ENCODE measurements at regions not wholly inside any gene's neighbourhood (a gene's known extent, or its start where the extent isn't known, plus 50 kb on each side); places are given as distances from the start of the nearest gene placed in this dataset.

DNA sequence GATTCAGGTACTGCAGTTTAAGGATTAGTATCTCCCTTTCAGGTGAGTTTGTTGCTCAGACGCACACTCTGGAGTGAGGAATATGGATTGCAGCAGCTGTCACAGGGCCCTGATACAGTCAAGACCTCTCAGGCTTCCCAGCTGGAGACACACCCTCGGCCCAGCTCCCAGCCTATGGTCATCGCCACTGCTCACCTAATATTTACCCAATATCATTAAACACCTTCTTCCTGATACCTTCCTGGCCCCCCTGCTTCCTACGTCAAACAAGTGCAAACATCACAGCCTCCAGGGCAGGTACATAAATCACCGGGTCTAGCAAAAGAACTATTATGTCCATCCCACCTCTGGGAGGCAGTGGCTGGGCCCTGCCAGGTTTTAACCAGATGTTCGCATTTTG is 213.3 kb downstream of the MN1 start (continued):
- TF ChIP-seq SP1 (IDR thresholded peaks at IDR 0.05; ENCODE audit: low read depth, low read length) = no peak

DNA sequence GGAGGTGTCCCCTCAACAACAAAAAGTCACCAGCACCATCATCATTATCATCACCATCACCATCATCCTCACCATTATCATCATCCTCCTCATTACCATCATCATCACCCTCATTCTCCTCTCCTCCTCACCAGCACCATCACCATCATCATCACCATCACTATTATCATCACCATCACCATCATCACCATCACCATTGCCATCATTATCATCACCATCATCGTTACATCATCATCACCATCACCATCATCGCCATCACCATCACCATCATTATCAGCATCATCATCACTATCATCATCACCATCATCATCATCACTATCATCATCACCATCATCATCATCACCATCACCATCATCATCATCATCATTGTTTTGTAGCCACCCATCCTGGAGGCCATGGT is 212.6 kb downstream of the MN1 start:
- Histone ChIP-seq H3K4me1 (replicated peaks in 1 of 4; ENCODE audit: control insufficient read depth in 3 of 4, insufficient read depth in 4 of 4, low read length in 3 of 4) (no peaks in the 10 kb centered on the region; a peak in 1 of 7 replicates), H4K91ac (replicated peaks; ENCODE audit: insufficient read length, low read length) (no peak overlapping the region), H3K18ac (ENCODE audit: extremely low read depth, low read length) (no peak overlapping the region), H2AK5ac (ENCODE audit: low read depth, low read length) (peak overlapping the region; percentile 89; the same call in 1 of the 2 replicates), H2BK20ac (ENCODE audit: low read length) (no peak overlapping the region), H2BK12ac (ENCODE audit: low read depth, low read length) (peak overlapping the region; percentile 23; the same call in 1 of the 2 replicates), H3K4ac (replicated peaks; ENCODE audit: insufficient read length, low read depth, low read length) (no peak overlapping the region), H3K9me3 (ENCODE audit: insufficient read depth in 2 of 2, low read depth in 1 of 2, low read length in 1 of 2) (no peaks in the 10 kb centered on the region), H3K23me2 (ENCODE audit: low read depth, low read length) (peaks cover 8% of the 10 kb centered on the region; the same call in 1 of the 2 replicates), H3K9ac (replicated peaks in 1 of 4; ENCODE audit: extremely low read depth in 1 of 4, low read depth in 3 of 4, low read length in 3 of 4) (no peak overlapping the region), H2AFZ (ENCODE audit: low read length) (no peak overlapping the region), H3K79me1 (ENCODE audit: low read depth, low read length) (no peaks in the 10 kb centered on the region), H4K20me1 (replicated peaks in 1 of 2; ENCODE audit: control insufficient read depth in 1 of 2, insufficient read depth in 2 of 2, low read length in 2 of 2) (peaks cover 0 to 3% of the 10 kb centered on the region in 2 experiments), H3K56ac (replicated peaks; ENCODE audit: insufficient read length, low read depth, low read length) (peak overlapping the region; percentile 89), H3K4me2 (ENCODE audit: insufficient read depth in 1 of 2, low read depth in 2 of 2, low read length in 2 of 2) (no peak overlapping the region), H4K8ac (ENCODE audit: extremely low read depth, insufficient read depth, low read length) (no peak overlapping the region), H4K5ac (ENCODE audit: insufficient read length, low read depth, low read length) (no peak overlapping the region), H3K36me3 (ENCODE audit: control insufficient read depth in 2 of 4, insufficient read depth in 4 of 4, low read length in 3 of 4) (no peaks in the 10 kb centered on the region), H3K27ac (ENCODE audit: low read depth, low read length) (no peak overlapping the region), H2BK5ac (ENCODE audit: low read depth, low read length) (no peak overlapping the region), H3K79me2 (ENCODE audit: control insufficient read depth in 1 of 2, insufficient read depth in 2 of 2, low read length in 2 of 2) (no peaks in the 10 kb centered on the region), H3K14ac (ENCODE audit: insufficient read length) (no peak overlapping the region), H3K4me3 (ENCODE audit: extremely low read depth in 1 of 4, insufficient read depth in 2 of 4, low read depth in 3 of 4, low read length in 4 of 4) (no peak overlapping the region), H3K23ac (ENCODE audit: insufficient read length) (no peak overlapping the region), H2BK120ac (replicated peaks; ENCODE audit: low read depth, low read length) (no peak overlapping the region), H3K27me3 (replicated peaks in 1 of 4; ENCODE audit: control insufficient read depth in 3 of 4, extremely low read depth in 1 of 4, insufficient read depth in 3 of 4, low read length in 3 of 4) (no peaks in the 10 kb centered on the region), H2BK15ac (ENCODE audit: low read length) (no peak overlapping the region)
- 97% methylated on average over 2 of the region's 2 CpGs; no CpG with 5 or more reads in 1 of the 2 experiments for WGBS, 2 experiments (ENCODE audit: extremely low coverage in 1 of 2, insufficient coverage in 1 of 2, insufficient read length in 1 of 2, insufficient replicate concordance in 2 of 2, low coverage in 1 of 2, low lambda C conversion rate in 2 of 2, missing lambda C conversion rate in 1 of 2)
- POLR2A ChIA-PET (ENCODE audit: partially characterized antibody) = no interaction called here
- FAIRE-seq (no peak), DNase-seq (ENCODE audit: low read depth in 1 of 2, low spot score in 2 of 2) (no peak)
- TF ChIP-seq, protein P1, sequence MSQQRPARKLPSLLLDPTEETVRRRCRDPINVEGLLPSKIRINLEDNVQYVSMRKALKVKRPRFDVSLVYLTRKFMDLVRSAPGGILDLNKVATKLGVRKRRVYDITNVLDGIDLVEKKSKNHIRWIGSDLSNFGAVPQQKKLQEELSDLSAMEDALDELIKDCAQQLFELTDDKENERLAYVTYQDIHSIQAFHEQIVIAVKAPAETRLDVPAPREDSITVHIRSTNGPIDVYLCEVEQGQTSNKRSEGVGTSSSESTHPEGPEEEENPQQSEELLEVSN (IDR thresholded peaks at IDR 0.05) = no peak
- TF ChIP-seq CTBP2 (IDR thresholded peaks at IDR 0.05; ENCODE audit: borderline replicate concordance, insufficient read depth, insufficient read length, low read length) (no peak), BACH1 (IDR thresholded peaks at IDR 0.05; ENCODE audit: low read length) (no peak), ZNF274 (IDR thresholded peaks at IDR 0.05; ENCODE audit: borderline replicate concordance, extremely low read depth, low read length) (no peak), SRF (IDR thresholded peaks at IDR 0.05; ENCODE audit: low read depth, low read length) (no peak)
- TF ChIP-seq, protein P2, sequence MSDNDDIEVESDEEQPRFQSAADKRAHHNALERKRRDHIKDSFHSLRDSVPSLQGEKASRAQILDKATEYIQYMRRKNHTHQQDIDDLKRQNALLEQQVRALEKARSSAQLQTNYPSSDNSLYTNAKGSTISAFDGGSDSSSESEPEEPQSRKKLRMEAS (IDR thresholded peaks at IDR 0.05) = no peak
- CTCF ChIA-PET (ENCODE audit: partially characterized antibody) = no interaction called here

Data from H1 (cell line).